ENCODE measurements at regions not wholly inside any gene's neighbourhood (a gene's known extent, or its start where the extent isn't known, plus 50 kb on each side); places are given as distances from the start of the nearest gene placed in this dataset.

DNA sequence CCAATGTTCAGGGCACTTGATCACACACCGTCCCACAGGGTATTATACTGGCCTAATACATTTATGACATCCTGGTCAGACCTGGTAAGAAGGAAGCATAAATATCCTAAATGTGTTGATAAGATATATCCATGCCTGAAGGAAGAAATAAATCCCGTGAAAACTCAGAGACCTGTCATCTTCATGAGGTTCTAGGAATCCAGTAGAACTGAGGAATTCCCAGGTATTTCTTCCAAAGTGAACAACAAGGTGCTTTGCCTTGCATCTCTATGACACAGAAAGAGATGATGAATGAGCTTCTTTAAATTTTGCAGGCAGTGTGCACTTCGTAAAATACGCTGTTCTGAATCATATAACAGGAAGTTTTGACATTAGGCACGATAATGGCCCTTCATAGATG, 78.1 kb upstream of the VGLL3 start:
- H3K4me1 Mint-ChIP-seq = no peaks in the 10 kb centered on the region
- no peaks in the 10 kb centered on the region for H3K36me3 ChIP-seq (replicated peaks in 1 of 2; ENCODE audit: control extremely low read depth in 1 of 2, control insufficient read depth in 1 of 2, extremely low read depth in 1 of 2, insufficient read depth in 2 of 2, low read length in 1 of 2)
- H2AFZ ChIP-seq (ENCODE audit: insufficient read depth, low read depth, low read length, poor library complexity, severe bottlenecking) = no peak overlapping the region
- ChIA-PET POLR2A (no interaction called here), CTCF (no interaction called here)
- 61% methylated on average over 3 of the region's 5 CpGs for WGBS (ENCODE audit: insufficient coverage)
- no peaks in the 10 kb centered on the region for H3K27me3 ChIP-seq (replicated peaks in 1 of 4; ENCODE audit: control extremely low read depth in 1 of 4, control insufficient read depth in 3 of 4, insufficient read depth in 4 of 4, low read length in 3 of 4)
- no peak overlapping the region for H3K9ac ChIP-seq (ENCODE audit: low read length)
- H3K79me2 ChIP-seq (ENCODE audit: control insufficient read depth, insufficient read depth, low read length) = no peaks in the 10 kb centered on the region
- no peak overlapping the region for H3K4me3 ChIP-seq (ENCODE audit: control extremely low read depth in 1 of 5, extremely low read depth in 1 of 5, insufficient read depth in 1 of 5, low read depth in 2 of 5, low read length in 4 of 5)
- no peaks in the 10 kb centered on the region for H3K9me3 Mint-ChIP-seq (ENCODE audit: insufficient read depth)
- H3K4me2 ChIP-seq (replicated peaks; ENCODE audit: low read depth, low read length, poor library complexity, severe bottlenecking) = no peak overlapping the region
- H3K27ac Mint-ChIP-seq = no peak overlapping the region
- DNase-seq (no peak), ATAC-seq (ENCODE audit: low read depth) (no peak)
- no peaks in the 10 kb centered on the region for H4K20me1 ChIP-seq (ENCODE audit: control insufficient read depth, insufficient read depth, low read length, poor library complexity, severe bottlenecking)
- no peaks in the 10 kb centered on the region for H3K27me3 Mint-ChIP-seq
- H3K4me1 ChIP-seq (ENCODE audit: control insufficient read depth in 2 of 2, insufficient read depth in 2 of 2, low read length in 2 of 2) = no peaks in the 10 kb centered on the region
- no peak overlapping the region for H3K4me3 Mint-ChIP-seq
- TF ChIP-seq EZH2 (IDR thresholded peaks at IDR 0.05; ENCODE audit: borderline replicate concordance, insufficient read depth, low read depth, low read length, poor library complexity, severe bottlenecking) = no peak
- TF ChIP-seq, protein P1, sequence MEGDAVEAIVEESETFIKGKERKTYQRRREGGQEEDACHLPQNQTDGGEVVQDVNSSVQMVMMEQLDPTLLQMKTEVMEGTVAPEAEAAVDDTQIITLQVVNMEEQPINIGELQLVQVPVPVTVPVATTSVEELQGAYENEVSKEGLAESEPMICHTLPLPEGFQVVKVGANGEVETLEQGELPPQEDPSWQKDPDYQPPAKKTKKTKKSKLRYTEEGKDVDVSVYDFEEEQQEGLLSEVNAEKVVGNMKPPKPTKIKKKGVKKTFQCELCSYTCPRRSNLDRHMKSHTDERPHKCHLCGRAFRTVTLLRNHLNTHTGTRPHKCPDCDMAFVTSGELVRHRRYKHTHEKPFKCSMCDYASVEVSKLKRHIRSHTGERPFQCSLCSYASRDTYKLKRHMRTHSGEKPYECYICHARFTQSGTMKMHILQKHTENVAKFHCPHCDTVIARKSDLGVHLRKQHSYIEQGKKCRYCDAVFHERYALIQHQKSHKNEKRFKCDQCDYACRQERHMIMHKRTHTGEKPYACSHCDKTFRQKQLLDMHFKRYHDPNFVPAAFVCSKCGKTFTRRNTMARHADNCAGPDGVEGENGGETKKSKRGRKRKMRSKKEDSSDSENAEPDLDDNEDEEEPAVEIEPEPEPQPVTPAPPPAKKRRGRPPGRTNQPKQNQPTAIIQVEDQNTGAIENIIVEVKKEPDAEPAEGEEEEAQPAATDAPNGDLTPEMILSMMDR (IDR thresholded peaks at IDR 0.05) = no peak
- H3K9me3 ChIP-seq (ENCODE audit: control extremely low read depth in 1 of 3, control insufficient read depth in 2 of 3, insufficient read depth in 1 of 3, low read length in 2 of 3) = no peaks in the 10 kb centered on the region
- H3K27ac ChIP-seq (ENCODE audit: low read length in 2 of 2) = no peak overlapping the region
- intact Hi-C loops (cut with micrococcal nuclease) = no loop called here

DNA sequence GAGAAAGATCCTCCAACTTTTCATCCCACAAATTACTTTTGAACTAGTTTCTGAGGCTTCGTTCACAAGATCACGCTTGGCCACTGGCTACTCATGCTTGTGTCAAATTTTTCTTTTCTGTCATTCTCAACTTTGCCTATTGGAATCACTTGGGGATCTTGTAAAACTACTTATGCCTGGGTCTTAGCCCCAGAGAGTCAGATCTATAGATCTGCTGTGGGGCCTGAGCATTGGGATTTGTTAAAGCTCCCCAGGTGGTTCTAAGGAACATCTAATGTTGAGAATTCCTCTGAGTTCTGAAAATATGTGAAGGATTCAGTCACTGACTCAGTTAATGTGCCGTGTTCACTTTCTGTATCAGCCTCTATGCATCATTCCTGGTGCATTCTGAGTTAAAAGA, 71.7 kb upstream of the VGLL3 start:
- CTCF ChIA-PET = no interaction called here
- no peaks in the 10 kb centered on the region for H3K9me3 Mint-ChIP-seq (ENCODE audit: insufficient read depth)
- no peaks in the 10 kb centered on the region for H3K27me3 Mint-ChIP-seq
- WGBS (ENCODE audit: insufficient coverage) = 90% methylated on average over 2 of the region's 3 CpGs
- no peak overlapping the region for H3K27ac Mint-ChIP-seq
- no peak overlapping the region for H3K4me3 Mint-ChIP-seq
- no peak for DNase-seq
- Histone ChIP-seq H3K4me2 (replicated peaks; ENCODE audit: low read depth, low read length, poor library complexity, severe bottlenecking) (no peak overlapping the region), H3K79me2 (ENCODE audit: control insufficient read depth, insufficient read depth, low read length) (no peaks in the 10 kb centered on the region), H3K27ac (ENCODE audit: low read length in 2 of 2) (no peak overlapping the region), H3K4me1 (ENCODE audit: control insufficient read depth in 2 of 2, insufficient read depth in 2 of 2, low read length in 2 of 2) (no peaks in the 10 kb centered on the region), H2AFZ (ENCODE audit: insufficient read depth, low read depth, low read length, poor library complexity, severe bottlenecking) (no peak overlapping the region), H3K36me3 (replicated peaks in 1 of 2; ENCODE audit: control extremely low read depth in 1 of 2, control insufficient read depth in 1 of 2, extremely low read depth in 1 of 2, insufficient read depth in 2 of 2, low read length in 1 of 2) (no peaks in the 10 kb centered on the region), H3K4me3 (ENCODE audit: control extremely low read depth in 1 of 5, extremely low read depth in 1 of 5, insufficient read depth in 1 of 5, low read depth in 2 of 5, low read length in 4 of 5) (no peak overlapping the region), H4K20me1 (ENCODE audit: control insufficient read depth, insufficient read depth, low read length, poor library complexity, severe bottlenecking) (no peaks in the 10 kb centered on the region), H3K27me3 (replicated peaks in 1 of 4; ENCODE audit: control extremely low read depth in 1 of 4, control insufficient read depth in 3 of 4, insufficient read depth in 4 of 4, low read length in 3 of 4) (no peaks in the 10 kb centered on the region), H3K9me3 (ENCODE audit: control extremely low read depth in 1 of 3, control insufficient read depth in 2 of 3, insufficient read depth in 1 of 3, low read length in 2 of 3) (no peaks in the 10 kb centered on the region), H3K9ac (ENCODE audit: low read length) (no peak overlapping the region)
- POLR2A ChIA-PET = no interaction called here
- no peak for ATAC-seq (ENCODE audit: low read depth)
- intact Hi-C loops (cut with micrococcal nuclease) = no loop called here
- no peak for TF ChIP-seq EZH2 (IDR thresholded peaks at IDR 0.05; ENCODE audit: borderline replicate concordance, insufficient read depth, low read depth, low read length, poor library complexity, severe bottlenecking)
- TF ChIP-seq, protein P1 (IDR thresholded peaks at IDR 0.05) = no peak
- H3K4me1 Mint-ChIP-seq = no peaks in the 10 kb centered on the region
